ENCODE measurements at regions not wholly inside any gene's neighbourhood (a gene's known extent, or its start where the extent isn't known, plus 50 kb on each side); places are given as distances from the start of the nearest gene placed in this dataset.

GRCh38 chr10:90418869-90419652, 438.8 kb downstream of the HTR7 start:
- DNase-seq = no peak

- no peak for DNase-seq
Observed at GRCh38 chr10:90420637-90421318, 437.1 kb downstream of the HTR7 start.

- no peak for DNase-seq
Observed at GRCh38 chr10:90421874-90422273, 436.0 kb downstream of the HTR7 start.

- DNase-seq = no peak
Observed at GRCh38 chr10:90424730-90425129, 433.1 kb downstream of the HTR7 start.

- DNase-seq = no peak
Observed at GRCh38 chr10:90430186-90430585, 427.7 kb downstream of the HTR7 start.

- no peak for DNase-seq
Observed at GRCh38 chr10:90432866-90433265, 425.0 kb downstream of the HTR7 start.

GRCh38 chr10:90435296-90435695, 422.5 kb downstream of the HTR7 start:
- DNase-seq = no peak

- no peak for DNase-seq
Observed at GRCh38 chr10:90437452-90437851, 420.4 kb downstream of the HTR7 start.

GRCh38 chr10:90440870-90441269, 417.0 kb downstream of the HTR7 start:
- DNase-seq = no peak

- DNase-seq = no peak
Observed at GRCh38 chr10:90443342-90443741, 414.5 kb downstream of the HTR7 start.

- no peak for DNase-seq
Observed at GRCh38 chr10:90447831-90448230, 410.0 kb downstream of the HTR7 start.

GRCh38 chr10:90450797-90451196, 407.0 kb downstream of the HTR7 start:
- no peak for DNase-seq

- DNase-seq = no peak
Observed at GRCh38 chr10:90451283-90451682, 406.6 kb downstream of the HTR7 start.

- no peak for DNase-seq
Observed at GRCh38 chr10:90458054-90458453, 399.8 kb downstream of the HTR7 start.

GRCh38 chr10:90458571-90458970, 399.3 kb downstream of the HTR7 start:
- DNase-seq = no peak

GRCh38 chr10:90461437-90462155, 396.2 kb downstream of the HTR7 start:
- no peak for DNase-seq

- no peak for DNase-seq
Observed at GRCh38 chr10:90462749-90463470, 394.9 kb downstream of the HTR7 start.

GRCh38 chr10:90464329-90464728, 393.5 kb downstream of the HTR7 start:
- no peak for DNase-seq

- no peak for DNase-seq
Observed at GRCh38 chr10:90470966-90471365, 386.9 kb downstream of the HTR7 start.

- DNase-seq = no peak
Observed at GRCh38 chr10:90480466-90480865, 377.4 kb downstream of the HTR7 start.

GRCh38 chr10:90481326-90481923, 376.4 kb downstream of the HTR7 start:
- no peak for DNase-seq

- no peak for DNase-seq
Observed at GRCh38 chr10:90484518-90484917, 373.3 kb downstream of the HTR7 start.

GRCh38 chr10:90494183-90494582, 363.7 kb downstream of the HTR7 start:
- no peak for DNase-seq

Measured in CD4-positive, alpha-beta T cell treated with Interferon alpha-2 for 1 hour (primary cell).